Activated CD4-positive, alpha-beta T cell treated with anti-CD3 and anti-CD28 coated beads, Interleukin-2, amount 10 ng/mL, durations not matched to agents 7 days and 5 days (primary cell): ENCODE measurements at regions not wholly inside any gene's neighbourhood (a gene's known extent, or its start where the extent isn't known, plus 50 kb on each side); places are given as distances from the start of the nearest gene placed in this dataset.
"Not testable (repeated sequence)": the region's sequence is repeated elsewhere in the genome, so short reads cannot be mapped to it uniquely, and the experiment has no call there.

Experiments used
- CTCF ChIA-PET: fragments of 350-600 bp; sonication (Branson Sonifier 250); formaldehyde crosslinking; loops from one replicate; lab custom pipeline; 2021; ENCODE audit warnings: antibody characterized with exemption; lab: Charles Lee
- POLR2A ChIA-PET: fragments of 350-600 bp; sonication (Branson Sonifier 250); formaldehyde crosslinking; loops from one replicate; lab custom pipeline; 2021; ENCODE audit warnings: antibody characterized with exemption; lab: Charles Lee
- DNase-seq: peaks from one replicate; pipeline ENCODE4 v3.0.0-alpha.2; 2020
- H3K27ac Mint-ChIP-seq: one replicate; pipeline ENCODE4 v1.8.0; 2021; ENCODE audit warnings: mild to moderate bottlenecking, moderate library complexity, mixed read lengths
- H3K27me3 Mint-ChIP-seq: one replicate; pipeline ENCODE4 v1.8.0; 2021; ENCODE audit warnings: mixed read lengths
- H3K36me3 Mint-ChIP-seq: one replicate; pipeline ENCODE4 v1.8.0; 2021; ENCODE audit warnings: low read depth, mixed read lengths
- H3K4me1 Mint-ChIP-seq: one replicate; pipeline ENCODE4 v1.8.0; 2021; ENCODE audit warnings: mixed read lengths
- H3K4me3 Mint-ChIP-seq: one replicate; pipeline ENCODE4 v1.8.0; 2021; ENCODE audit warnings: mild to moderate bottlenecking, moderate library complexity, mixed read lengths
- H3K9me3 Mint-ChIP-seq: one replicate; pipeline ENCODE4 v1.8.0; 2021; ENCODE audit warnings: mixed read lengths

- no peak overlapping the region for H3K27ac Mint-ChIP-seq
- no peaks in the 10 kb centered on the region for H3K4me1 Mint-ChIP-seq
These were observed 616.0 kb downstream of the MCTP2 start for GRCh38 chr15:94847325-94847724.

GRCh38 chr15:94848054-94848453 is 616.7 kb downstream of the MCTP2 start:
- Mint-ChIP-seq H3K27me3 (peaks cover 29% of the 10 kb centered on the region), H3K4me1 (no peaks in the 10 kb centered on the region), H3K9me3 (peaks cover 1% of the 10 kb centered on the region), H3K4me3 (no peak overlapping the region), H3K36me3 (no peaks in the 10 kb centered on the region), H3K27ac (no peak overlapping the region)
- no peak for DNase-seq
- ChIA-PET CTCF (interaction anchor here (0.7 to 1.0 kb wide), 2 partner anchors 24 to 100 kb away, joined by 3 read pairs; no protein-coding TSS in a partner anchor), POLR2A (no interaction called here)

More at GRCh38 chr15:94847325-94847724, 616.0 kb downstream of the MCTP2 start:
- ChIA-PET CTCF (interaction anchor here (1.0 kb wide), 1 partner anchor 24 kb away, joined by 3 read pairs; no protein-coding TSS in a partner anchor), POLR2A (no interaction called here)
- Mint-ChIP-seq H3K9me3 (no peaks in the 10 kb centered on the region), H3K36me3 (no peaks in the 10 kb centered on the region), H3K4me3 (no peak overlapping the region), H3K27me3 (peaks cover 34% of the 10 kb centered on the region)
- no peak for DNase-seq

GRCh38 chr15:94855018-94855408 is 623.7 kb downstream of the MCTP2 start:
- peaks cover 2% of the 10 kb centered on the region for H3K9me3 Mint-ChIP-seq
- no peaks in the 10 kb centered on the region for H3K4me1 Mint-ChIP-seq
- DNase-seq, result no peak
- H3K4me3 Mint-ChIP-seq, result no peak overlapping the region
- H3K27ac Mint-ChIP-seq, result no peak overlapping the region
- no peaks in the 10 kb centered on the region for H3K27me3 Mint-ChIP-seq
- POLR2A ChIA-PET, result no interaction called here
- CTCF ChIA-PET, result no interaction called here
- H3K36me3 Mint-ChIP-seq, result no peaks in the 10 kb centered on the region

- CTCF ChIA-PET, result no interaction called here
- Mint-ChIP-seq H3K4me3 (no peak overlapping the region), H3K4me1 (no peaks in the 10 kb centered on the region), H3K27ac (no peak overlapping the region), H3K9me3 (peaks cover 2% of the 10 kb centered on the region), H3K36me3 (no peaks in the 10 kb centered on the region), H3K27me3 (no peaks in the 10 kb centered on the region)
- POLR2A ChIA-PET, result no interaction called here
- no peak for DNase-seq
These were observed 624.3 kb downstream of the MCTP2 start for GRCh38 chr15:94855409-94856266.

- Mint-ChIP-seq H3K9me3 (peaks cover 2% of the 10 kb centered on the region), H3K4me3 (no peak overlapping the region), H3K4me1 (no peaks in the 10 kb centered on the region), H3K27ac (no peak overlapping the region), H3K36me3 (no peaks in the 10 kb centered on the region), H3K27me3 (no peaks in the 10 kb centered on the region)
- ChIA-PET CTCF (no interaction called here), POLR2A (no interaction called here)
- no peak for DNase-seq
These were observed 625.0 kb downstream of the MCTP2 start for GRCh38 chr15:94856267-94856854.

- no peak for DNase-seq
- Mint-ChIP-seq H3K27ac (no peak overlapping the region), H3K36me3 (no peaks in the 10 kb centered on the region), H3K4me3 (no peak overlapping the region), H3K9me3 (peaks cover 2% of the 10 kb centered on the region), H3K4me1 (no peaks in the 10 kb centered on the region), H3K27me3 (no peaks in the 10 kb centered on the region)
- CTCF ChIA-PET, result no interaction called here
- POLR2A ChIA-PET, result no interaction called here
These were observed 626.1 kb downstream of the MCTP2 start for GRCh38 chr15:94857466-94857865.

- H3K4me1 Mint-ChIP-seq, result no peaks in the 10 kb centered on the region
- ChIA-PET CTCF (no interaction called here), POLR2A (no interaction called here)
- no peak for DNase-seq
- no peaks in the 10 kb centered on the region for H3K27me3 Mint-ChIP-seq
- no peak overlapping the region for H3K27ac Mint-ChIP-seq
- peaks cover 1% of the 10 kb centered on the region for H3K9me3 Mint-ChIP-seq
- H3K36me3 Mint-ChIP-seq, result no peaks in the 10 kb centered on the region
- H3K4me3 Mint-ChIP-seq, result no peak overlapping the region
These were observed 626.6 kb downstream of the MCTP2 start for GRCh38 chr15:94858011-94858410.

- Mint-ChIP-seq H3K27ac (no peak overlapping the region), H3K27me3 (no peaks in the 10 kb centered on the region), H3K4me1 (no peaks in the 10 kb centered on the region), H3K4me3 (no peak overlapping the region), H3K9me3 (no peaks in the 10 kb centered on the region), H3K36me3 (no peaks in the 10 kb centered on the region)
- CTCF ChIA-PET, result no interaction called here
- no peak for DNase-seq
- POLR2A ChIA-PET, result no interaction called here
These were observed 627.1 kb downstream of the MCTP2 start for GRCh38 chr15:94858449-94858848.

- Mint-ChIP-seq H3K27me3 (no peaks in the 10 kb centered on the region), H3K4me1 (no peaks in the 10 kb centered on the region), H3K9me3 (no peaks in the 10 kb centered on the region), H3K27ac (no peak overlapping the region), H3K4me3 (no peak overlapping the region), H3K36me3 (no peaks in the 10 kb centered on the region)
- no peak for DNase-seq
- CTCF ChIA-PET, result no interaction called here
- POLR2A ChIA-PET, result no interaction called here
These were observed 627.6 kb downstream of the MCTP2 start for GRCh38 chr15:94858920-94859319.

GRCh38 chr15:94864600-94864999 is 633.2 kb downstream of the MCTP2 start:
- H3K9me3 Mint-ChIP-seq, result no peaks in the 10 kb centered on the region
- no peaks in the 10 kb centered on the region for H3K27me3 Mint-ChIP-seq
- no peaks in the 10 kb centered on the region for H3K36me3 Mint-ChIP-seq
- no peak for DNase-seq
- H3K4me1 Mint-ChIP-seq, result no peaks in the 10 kb centered on the region
- H3K4me3 Mint-ChIP-seq, result no peak overlapping the region
- CTCF ChIA-PET, result no interaction called here
- no peak overlapping the region for H3K27ac Mint-ChIP-seq
- POLR2A ChIA-PET, result no interaction called here

GRCh38 chr15:94868265-94868664 is 636.9 kb downstream of the MCTP2 start:
- H3K9me3 Mint-ChIP-seq, H3K4me3 Mint-ChIP-seq, H3K4me1 Mint-ChIP-seq, CTCF ChIA-PET, H3K36me3 Mint-ChIP-seq, POLR2A ChIA-PET, DNase-seq, H3K27me3 Mint-ChIP-seq, H3K27ac Mint-ChIP-seq: not testable (repeated sequence)

- DNase-seq, result no peak
- ChIA-PET POLR2A (no interaction called here), CTCF (no interaction called here)
- H3K36me3 Mint-ChIP-seq, result no peaks in the 10 kb centered on the region
- no peak overlapping the region for H3K4me3 Mint-ChIP-seq
- no peaks in the 10 kb centered on the region for H3K4me1 Mint-ChIP-seq
- no peak overlapping the region for H3K27ac Mint-ChIP-seq
- no peaks in the 10 kb centered on the region for H3K27me3 Mint-ChIP-seq
- H3K9me3 Mint-ChIP-seq, result peaks cover 4% of the 10 kb centered on the region
These were observed 644.2 kb downstream of the MCTP2 start for GRCh38 chr15:94875550-94875949.

- Mint-ChIP-seq H3K27me3 (no peaks in the 10 kb centered on the region), H3K4me3 (no peak overlapping the region), H3K4me1 (no peaks in the 10 kb centered on the region), H3K9me3 (peaks cover 4% of the 10 kb centered on the region), H3K27ac (no peak overlapping the region), H3K36me3 (no peaks in the 10 kb centered on the region)
- CTCF ChIA-PET, result no interaction called here
- POLR2A ChIA-PET, result no interaction called here
- no peak for DNase-seq
These were observed 646.5 kb downstream of the MCTP2 start for GRCh38 chr15:94877833-94878232.
